T-helper 2 cell (primary cell): ENCODE measurements at regions not wholly inside any gene's neighbourhood (a gene's known extent, or its start where the extent isn't known, plus 50 kb on each side); places are given as distances from the start of the nearest gene placed in this dataset.
"Not testable (repeated sequence)": the region's sequence is repeated elsewhere in the genome, so short reads cannot be mapped to it uniquely, and the experiment has no call there.

Source experiments
- DNase-seq, 5 experiments: peaks; one replicate each; pipeline versions ENCODE4 v3.0.0 to v3.0.0-alpha.2; 2012 to 2022

DNA sequence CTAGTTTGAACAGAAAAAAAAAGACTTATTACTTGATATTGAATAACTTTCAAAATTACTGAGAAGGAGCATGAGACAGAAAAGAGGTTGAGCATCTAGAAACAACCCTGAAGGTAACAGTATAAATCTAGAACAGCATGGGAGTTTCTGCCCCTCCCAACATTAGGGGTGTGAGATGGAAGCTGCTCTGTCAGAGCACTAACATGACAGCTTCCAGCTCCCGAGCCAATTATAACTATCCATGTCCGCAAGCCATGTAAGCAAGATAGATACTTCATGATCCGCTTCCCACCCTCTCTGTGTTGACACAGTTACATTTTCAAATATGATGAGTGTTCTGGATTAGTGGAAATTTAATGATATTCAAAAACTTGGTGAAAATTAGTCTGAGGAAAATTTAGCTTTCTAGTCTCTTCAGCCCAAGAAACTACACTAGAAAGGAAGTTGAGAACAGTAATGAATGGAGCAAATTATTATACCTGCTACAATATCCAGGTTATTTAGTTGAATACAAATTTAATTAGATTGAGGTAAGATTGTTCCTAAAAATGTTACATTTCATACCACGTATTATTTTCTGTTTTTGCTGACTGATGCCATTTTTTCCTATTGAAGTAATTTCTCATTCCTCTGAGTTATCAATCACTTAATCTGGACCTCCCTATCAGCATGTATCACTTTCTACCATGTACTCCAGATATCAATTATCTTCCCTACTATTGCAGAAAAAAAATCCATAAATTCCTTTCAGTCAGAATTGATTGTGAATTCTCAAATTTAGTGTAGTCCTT lies 129.3 kb upstream of the SLIT2 start:
- no peak for DNase-seq

- no peak for DNase-seq
Measured at GRCh38 chr4:20119141-20119540, 132.6 kb upstream of the SLIT2 start.

DNA sequence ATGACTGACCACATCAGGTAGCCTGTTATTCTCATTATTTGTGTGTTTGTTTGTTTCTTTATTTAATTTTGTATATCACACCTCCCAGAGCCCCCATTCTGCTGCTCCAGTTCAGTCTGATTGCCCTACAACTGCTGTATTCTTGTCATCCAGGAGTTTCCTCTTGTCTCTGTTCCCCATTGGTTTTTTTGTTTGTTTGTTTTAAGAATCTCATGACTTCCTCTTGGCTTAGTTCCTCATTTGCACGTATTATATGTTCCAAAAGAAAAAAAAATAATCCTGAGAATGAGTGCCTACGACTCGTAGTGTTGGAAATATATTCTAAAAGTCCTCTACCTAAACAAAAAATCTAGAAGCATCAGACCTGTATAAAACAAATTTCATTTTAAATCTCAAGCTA lies 142.3 kb upstream of the SLIT2 start:
- no peak for DNase-seq

DNA sequence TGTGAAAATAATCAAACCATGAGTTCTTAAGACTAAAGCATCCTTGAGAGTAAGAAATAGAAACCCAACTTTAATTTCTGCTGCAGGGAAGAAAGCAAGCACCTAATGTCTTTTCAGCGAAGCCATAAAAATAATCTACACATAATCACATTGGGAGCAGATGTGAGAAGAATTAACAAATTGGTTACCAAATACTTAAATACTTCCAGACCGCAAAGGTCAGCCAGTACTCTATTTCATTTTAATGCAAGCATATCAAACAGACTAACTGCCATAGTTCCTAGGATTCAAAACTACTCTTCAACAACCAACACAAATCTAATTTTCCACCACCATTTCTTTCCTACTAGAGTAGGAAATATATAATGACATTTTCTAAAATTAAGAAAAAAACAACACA lies 144.8 kb upstream of the SLIT2 start:
- no peak for DNase-seq

DNA sequence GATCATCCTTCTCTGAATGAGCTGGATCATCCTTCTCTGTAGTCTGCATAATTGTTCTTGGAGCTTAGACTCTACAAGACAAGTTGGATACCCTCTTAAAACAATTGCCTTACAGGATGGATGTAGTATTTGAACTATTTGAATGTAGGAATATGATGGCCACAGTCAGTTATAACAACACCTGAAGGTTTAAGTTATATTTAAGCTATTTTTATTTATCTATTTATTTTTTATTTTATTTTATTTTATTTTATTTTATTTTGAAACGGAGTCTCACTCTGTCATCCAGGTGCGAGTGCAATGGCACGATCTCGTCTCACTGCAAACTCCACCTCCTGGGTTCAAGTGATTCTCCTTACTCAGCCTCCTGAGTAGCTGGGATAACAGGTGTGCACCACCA lies 149.9 kb upstream of the SLIT2 start:
- no peak for DNase-seq

DNA sequence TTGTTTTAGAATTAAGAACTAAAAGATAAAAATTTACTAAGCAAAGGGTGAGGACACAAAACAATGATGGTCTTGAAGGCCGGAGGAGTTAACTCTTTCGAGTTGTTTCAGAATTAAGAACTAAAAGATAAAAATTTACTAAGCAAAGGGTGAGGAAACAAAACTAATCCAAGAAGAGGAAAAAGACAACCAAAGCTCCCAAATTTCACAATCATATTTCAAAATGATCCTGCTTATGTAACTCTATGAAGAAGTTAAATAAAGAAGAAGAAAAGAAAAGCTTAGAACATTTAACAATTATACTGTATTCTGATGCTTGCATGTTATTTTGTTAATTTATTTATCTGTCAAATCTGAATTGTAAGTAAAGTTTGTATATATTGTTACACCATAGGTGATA lies 154.8 kb upstream of the SLIT2 start:
- no peak for DNase-seq

- DNase-seq, result no peak
Measured at GRCh38 chr4:20095805-20096541, 155.7 kb upstream of the SLIT2 start.

GRCh38 chr4:20091781-20092180 lies 159.9 kb upstream of the SLIT2 start:
- DNase-seq, result no peak

DNA sequence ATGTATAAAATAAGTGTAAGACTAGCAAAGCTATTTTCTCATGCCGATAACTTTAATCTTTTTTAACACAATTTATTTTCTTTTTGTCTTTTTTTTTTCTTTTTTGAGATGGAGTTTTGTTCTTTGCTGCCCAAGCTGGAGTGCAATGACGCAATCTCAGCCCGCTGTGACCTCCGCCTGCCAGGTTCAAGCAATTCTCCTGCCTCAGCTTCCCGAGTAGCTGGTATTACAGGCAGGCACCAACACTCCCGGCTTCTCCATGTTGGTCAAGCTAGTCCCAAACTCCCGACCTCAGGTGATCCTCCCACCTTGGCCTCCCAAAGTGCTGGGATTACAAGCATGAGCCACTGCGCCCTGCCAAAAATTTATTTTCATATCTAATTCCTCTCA lies 164.2 kb upstream of the SLIT2 start:
- no peak for DNase-seq

DNA sequence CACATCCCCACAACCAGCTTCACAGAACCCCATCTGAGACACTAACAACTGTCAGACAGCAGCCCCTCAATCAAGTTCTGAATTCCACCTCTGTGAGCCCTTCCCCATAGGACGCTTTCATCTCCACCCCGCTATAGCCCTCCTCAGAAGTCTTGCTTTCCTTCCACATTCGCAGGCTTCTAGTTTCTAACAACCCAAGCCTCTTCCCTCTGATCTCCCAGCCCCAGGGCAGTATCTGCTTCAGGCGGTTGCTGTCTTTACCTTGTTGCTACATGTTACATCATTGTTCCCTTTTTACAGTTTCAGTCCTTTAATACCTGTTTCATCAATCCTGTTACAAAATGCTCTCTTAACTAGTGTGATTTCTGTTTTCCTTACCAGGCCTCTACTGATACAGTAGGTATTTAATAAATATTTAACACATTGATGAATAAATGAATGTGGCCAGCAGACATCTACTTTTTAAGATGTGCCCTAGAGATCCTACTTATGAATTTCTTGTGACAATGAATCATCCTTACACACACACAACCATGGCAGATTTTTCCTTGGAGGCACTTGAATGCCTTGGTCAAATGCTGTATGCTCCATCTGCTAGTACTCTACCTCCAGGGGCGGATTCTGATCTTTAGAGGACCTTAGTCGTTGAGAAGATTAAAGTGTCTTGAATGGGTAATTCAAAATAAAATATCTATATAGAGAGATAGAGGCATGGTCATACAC lies 164.7 kb upstream of the SLIT2 start:
- no peak for DNase-seq

GRCh38 chr4:20086067-20086798 lies 165.5 kb upstream of the SLIT2 start:
- no peak for DNase-seq

DNA sequence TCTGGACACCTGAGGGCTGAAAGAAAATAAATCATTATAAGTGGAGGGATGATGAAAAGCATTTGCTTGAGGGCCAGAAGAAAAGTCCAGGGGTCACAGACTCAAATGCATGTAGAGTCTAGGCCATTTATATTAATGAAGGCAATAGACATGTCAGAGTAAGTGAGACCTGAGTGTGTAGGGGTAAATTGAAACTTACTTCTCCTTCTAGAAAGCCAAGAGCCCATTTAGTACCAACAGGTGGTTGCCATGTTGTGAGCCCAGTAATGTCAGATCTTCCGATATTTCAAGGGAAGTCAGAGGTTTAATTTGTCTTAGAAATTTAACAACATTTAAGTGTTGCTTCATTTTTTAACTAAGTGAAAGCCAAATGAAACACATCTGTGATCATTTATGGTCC lies 166.1 kb upstream of the SLIT2 start:
- no peak for DNase-seq

- peak in 1 of 5 experiments; percentile 1 for DNase-seq
Measured at GRCh38 chr4:20085156-20085555, 166.5 kb upstream of the SLIT2 start.

- DNase-seq, result peak in 1 of 5 experiments; percentile 30
Measured at GRCh38 chr4:20084488-20084887, 167.2 kb upstream of the SLIT2 start.

DNA sequence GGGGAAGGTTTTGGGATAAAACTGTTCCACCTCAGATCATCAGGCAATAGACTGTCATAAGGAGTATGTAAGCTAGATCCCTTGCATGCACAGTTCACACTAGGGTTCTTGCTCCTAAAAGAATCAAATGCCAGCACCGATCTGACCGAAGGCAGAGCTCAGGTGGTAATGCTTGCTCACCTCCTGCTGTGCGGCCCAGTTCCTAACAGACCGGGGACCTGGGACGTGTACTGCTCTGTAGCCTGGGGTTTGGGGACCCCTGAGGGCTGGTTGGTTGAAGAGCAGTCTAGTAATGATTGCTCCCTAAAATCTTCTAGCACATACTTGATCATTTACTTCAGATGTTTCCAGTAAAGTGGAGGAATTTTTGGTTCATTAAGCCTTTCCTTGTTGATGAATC lies 173.1 kb upstream of the SLIT2 start:
- DNase-seq, result no peak

DNA sequence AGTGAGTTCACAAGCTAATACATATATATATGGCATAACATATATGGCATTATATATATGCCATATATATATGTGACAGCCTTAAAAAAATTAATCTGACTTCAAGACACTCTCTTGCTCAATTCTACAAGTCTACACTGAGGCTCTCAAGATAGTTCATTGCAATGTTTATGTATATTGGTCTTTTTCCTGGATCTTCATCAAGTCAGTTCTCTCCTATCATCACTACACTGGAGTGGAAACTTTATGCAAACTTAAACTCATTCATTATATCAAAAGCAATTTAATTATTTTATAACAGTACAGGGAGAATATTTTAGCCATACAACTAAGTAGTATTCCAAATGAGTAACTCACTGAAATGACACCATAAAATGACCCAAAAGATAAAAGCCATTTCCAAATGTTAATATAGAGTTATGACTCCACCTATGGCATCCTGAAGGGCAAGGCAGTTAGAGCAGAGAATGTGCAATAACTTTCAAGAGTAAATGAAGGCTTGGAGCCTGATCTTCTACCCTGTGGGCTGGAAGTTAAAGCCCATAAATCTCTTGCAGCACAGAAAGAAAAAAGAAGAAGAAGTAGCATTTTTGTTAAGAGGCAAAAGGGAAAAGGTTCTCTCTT lies 176.3 kb upstream of the SLIT2 start:
- no peak for DNase-seq

GRCh38 chr4:20074450-20074849 lies 177.3 kb upstream of the SLIT2 start:
- DNase-seq, result no peak

DNA sequence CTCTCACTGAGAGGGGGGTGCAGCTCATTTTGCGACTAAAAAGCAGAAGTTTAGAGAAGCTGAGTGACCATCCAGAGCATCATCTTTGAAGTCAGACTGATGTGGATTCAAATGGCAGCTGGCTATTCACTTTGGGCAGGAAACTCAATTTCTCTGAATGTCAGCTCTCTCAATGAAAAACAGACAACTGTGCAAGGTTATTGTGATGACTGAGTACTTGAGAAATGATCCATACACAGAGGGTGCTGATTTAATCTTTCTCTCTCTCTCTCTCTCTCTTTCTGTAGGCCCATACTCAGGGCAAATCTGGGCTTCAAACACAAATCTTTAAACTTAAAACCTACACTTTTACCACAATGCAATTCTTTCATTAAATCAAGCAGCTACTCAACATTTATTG lies 185.8 kb upstream of the SLIT2 start:
- no peak for DNase-seq

- not testable (repeated sequence) for DNase-seq
Measured at GRCh38 chr4:20062857-20063256, 188.8 kb upstream of the SLIT2 start.

- no peak for DNase-seq
Measured at GRCh38 chr4:20062054-20062453, 189.7 kb upstream of the SLIT2 start.

GRCh38 chr4:20050768-20051167 lies 200.9 kb upstream of the SLIT2 start:
- no peak for DNase-seq

GRCh38 chr4:20049889-20050288 lies 201.8 kb upstream of the SLIT2 start:
- no peak for DNase-seq
